Brain microvascular endothelial cell (primary cell): ENCODE measurements at regions not wholly inside any gene's neighbourhood (a gene's known extent, or its start where the extent isn't known, plus 50 kb on each side); places are given as distances from the start of the nearest gene placed in this dataset.
"Not testable (repeated sequence)": the region's sequence is repeated elsewhere in the genome, so short reads cannot be mapped to it uniquely, and the experiment has no call there.

ENCODE experiments used
- DNase-seq: peaks from one replicate; pipeline ENCODE4 v3.0.0-alpha.2; 2020
- H3K27ac ChIP-seq: fragments of 250-450 bp; sonication (Bioruptor Pico); 2 replicates; pipeline ENCODE4 v1.5.1; 2020; ENCODE audit warnings: mild to moderate bottlenecking, moderate library complexity
- H3K27me3 ChIP-seq: fragments of 250-450 bp; sonication (Bioruptor Pico); replicated peaks from 2 replicates; pipeline ENCODE4 v1.5.1; 2020; ENCODE audit warnings: mild to moderate bottlenecking
- H3K36me3 ChIP-seq: fragments of 250-450 bp; sonication (Bioruptor Pico); replicated peaks from 2 replicates; pipeline ENCODE4 v1.5.1; 2020; ENCODE audit warnings: mild to moderate bottlenecking
- H3K4me3 ChIP-seq: 2 replicates; pipeline ENCODE4 v1.5.1; 2011; ENCODE audit warnings: low read depth, mild to moderate bottlenecking, control low read depth, low read length, moderate library complexity
- in situ Hi-C: cut with HindIII; loops from 2 replicates; pipeline ENCODE4 v1.10.0; 2017; ENCODE audit warnings: low sequenced_read_pairs, low pct_ligation_motif_present
- TF ChIP-seq, protein P1 (sequence below): IDR thresholded peaks from 2 replicates; pipeline ENCODE4 v1.5.1; 2011; ENCODE audit warnings: low read depth, mild to moderate bottlenecking, moderate library complexity, low read length, control low read depth, inconsistent platforms; ENCODE audit errors: missing control alignments

- no peak overlapping the region for H3K4me3 ChIP-seq
- no peaks in the 10 kb centered on the region for H3K27me3 ChIP-seq
- TF ChIP-seq, protein P1, sequence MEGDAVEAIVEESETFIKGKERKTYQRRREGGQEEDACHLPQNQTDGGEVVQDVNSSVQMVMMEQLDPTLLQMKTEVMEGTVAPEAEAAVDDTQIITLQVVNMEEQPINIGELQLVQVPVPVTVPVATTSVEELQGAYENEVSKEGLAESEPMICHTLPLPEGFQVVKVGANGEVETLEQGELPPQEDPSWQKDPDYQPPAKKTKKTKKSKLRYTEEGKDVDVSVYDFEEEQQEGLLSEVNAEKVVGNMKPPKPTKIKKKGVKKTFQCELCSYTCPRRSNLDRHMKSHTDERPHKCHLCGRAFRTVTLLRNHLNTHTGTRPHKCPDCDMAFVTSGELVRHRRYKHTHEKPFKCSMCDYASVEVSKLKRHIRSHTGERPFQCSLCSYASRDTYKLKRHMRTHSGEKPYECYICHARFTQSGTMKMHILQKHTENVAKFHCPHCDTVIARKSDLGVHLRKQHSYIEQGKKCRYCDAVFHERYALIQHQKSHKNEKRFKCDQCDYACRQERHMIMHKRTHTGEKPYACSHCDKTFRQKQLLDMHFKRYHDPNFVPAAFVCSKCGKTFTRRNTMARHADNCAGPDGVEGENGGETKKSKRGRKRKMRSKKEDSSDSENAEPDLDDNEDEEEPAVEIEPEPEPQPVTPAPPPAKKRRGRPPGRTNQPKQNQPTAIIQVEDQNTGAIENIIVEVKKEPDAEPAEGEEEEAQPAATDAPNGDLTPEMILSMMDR = no peak
- no peak overlapping the region for H3K27ac ChIP-seq
- H3K36me3 ChIP-seq = no peaks in the 10 kb centered on the region
- in situ Hi-C loops = no loop called here
- DNase-seq = no peak
These were observed 147.7 kb upstream of the SLC1A3 start for GRCh38 chr5:36458746-36459145.

DNA sequence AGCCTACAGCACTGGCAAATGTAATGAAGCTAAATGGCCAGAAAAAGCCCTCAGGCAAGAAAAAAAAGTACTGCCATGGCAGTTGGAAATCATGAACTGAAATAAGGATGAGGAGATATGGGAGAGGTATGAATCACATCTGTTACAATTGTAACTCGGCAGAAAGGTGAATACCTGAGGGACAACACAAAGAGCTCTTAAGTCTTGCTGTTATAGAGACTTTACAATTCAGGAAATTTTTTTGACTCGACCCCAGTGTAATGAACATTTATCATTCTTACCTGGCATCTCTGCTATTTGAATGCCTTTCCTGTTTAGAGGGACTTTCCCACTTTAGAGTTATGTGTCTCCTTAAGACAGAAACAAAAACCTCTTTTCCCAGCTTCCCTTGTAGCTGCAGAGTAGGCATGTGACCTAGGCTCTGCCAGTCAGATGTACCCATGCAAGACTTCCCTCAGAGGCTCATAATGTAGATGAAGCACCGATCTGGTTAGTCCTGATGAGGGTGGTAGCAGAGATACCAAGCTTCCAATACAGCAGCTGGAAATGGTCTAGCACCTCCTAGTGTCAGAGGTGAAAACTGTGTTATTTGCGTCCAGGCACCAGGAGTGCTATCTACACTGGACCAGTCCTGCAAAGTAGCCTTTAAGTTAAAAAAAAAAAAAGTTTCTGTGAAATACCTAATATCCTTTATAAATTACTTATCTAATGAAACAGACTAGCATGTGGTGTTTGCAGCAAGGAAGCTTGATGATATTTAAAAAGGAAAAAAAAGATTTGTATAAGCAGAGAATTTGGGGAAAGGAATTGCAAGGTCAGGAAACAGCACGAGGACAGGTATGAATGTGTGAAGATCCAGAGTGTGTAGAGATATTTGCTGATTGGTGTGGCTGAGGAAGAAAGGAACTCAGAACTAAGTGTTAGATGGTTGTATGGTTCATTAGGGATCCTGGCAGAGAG, 146.9 kb upstream of the SLC1A3 start:
- in situ Hi-C loops = no loop called here
- Histone ChIP-seq H3K4me3 (no peak overlapping the region), H3K27me3 (no peaks in the 10 kb centered on the region), H3K27ac (no peak overlapping the region), H3K36me3 (no peaks in the 10 kb centered on the region)
- TF ChIP-seq, protein P1 = peak; percentile 47
- DNase-seq = no peak

- TF ChIP-seq, protein P1 = no peak
- H3K27me3 ChIP-seq = no peaks in the 10 kb centered on the region
- in situ Hi-C loops = no loop called here
- no peaks in the 10 kb centered on the region for H3K36me3 ChIP-seq
- H3K4me3 ChIP-seq = no peak overlapping the region
- no peak overlapping the region for H3K27ac ChIP-seq
- no peak for DNase-seq
These were observed 143.9 kb upstream of the SLC1A3 start for GRCh38 chr5:36462295-36463021.

GRCh38 chr5:36475942-36476341, 130.5 kb upstream of the SLC1A3 start:
- H3K36me3 ChIP-seq, in situ Hi-C loops, H3K27ac ChIP-seq, H3K27me3 ChIP-seq, H3K4me3 ChIP-seq, DNase-seq: not testable (repeated sequence)

DNA sequence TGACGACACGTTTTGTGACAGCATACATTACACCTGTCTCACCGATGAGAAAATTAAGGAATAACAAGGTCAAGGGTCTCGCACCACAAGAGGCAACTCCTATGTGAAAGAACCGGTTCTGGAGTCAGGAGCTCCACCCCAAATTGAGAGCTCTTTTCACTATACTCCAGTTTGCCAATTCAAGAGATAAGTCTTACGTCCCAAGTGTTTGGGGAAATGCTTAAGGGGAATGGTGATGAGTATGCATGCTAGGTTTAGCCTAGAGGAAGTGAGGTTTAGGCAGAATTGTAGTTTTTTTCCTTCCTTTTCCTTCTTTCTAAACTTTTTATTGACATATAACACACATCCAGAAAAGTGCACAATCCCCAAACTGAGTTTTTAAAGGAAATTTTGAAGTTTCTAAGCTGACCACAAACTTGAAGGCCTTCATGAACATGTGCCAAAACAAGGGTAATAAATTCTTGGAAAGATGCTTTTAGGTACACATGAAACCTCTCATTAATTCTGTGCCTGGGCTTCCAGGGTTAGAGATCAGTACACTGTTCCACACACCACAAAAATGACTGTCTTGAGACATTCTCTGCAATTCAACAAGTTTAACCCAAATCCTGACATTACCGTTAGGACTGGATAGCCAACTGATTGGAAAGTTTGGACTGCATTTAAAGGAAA, 127.6 kb upstream of the SLC1A3 start:
- in situ Hi-C loops = no loop called here
- TF ChIP-seq, protein P1 = no peak
- Histone ChIP-seq H3K27me3 (no peaks in the 10 kb centered on the region), H3K27ac (no peak overlapping the region), H3K36me3 (no peaks in the 10 kb centered on the region), H3K4me3 (no peak overlapping the region)
- no peak for DNase-seq
